ENCODE measurements at regions not wholly inside any gene's neighbourhood (a gene's known extent, or its start where the extent isn't known, plus 50 kb on each side); places are given as distances from the start of the nearest gene placed in this dataset.

GRCh38 chr7:115708013-115708341, 322.6 kb downstream of the TFEC start:
- intact Hi-C loops (cut with DNase I): loop anchor here (10.0 kb wide), 1 partner anchor 843 kb away; no protein-coding TSS in a partner anchor
- Histone ChIP-seq H3K27me3 (no peaks in the 10 kb centered on the region), H3K9ac (ENCODE audit: low read depth in 2 of 2, low read length in 2 of 2) (no peak overlapping the region), H3K9me3 (no peaks in the 10 kb centered on the region), H3K4me1 (no peaks in the 10 kb centered on the region), H3K27ac (no peak overlapping the region), H3K4me3 (no peak overlapping the region), H3K36me3 (no peaks in the 10 kb centered on the region)
- no peak for TF ChIP-seq CTCF (IDR thresholded peaks at IDR 0.05)
- DNase-seq: no peak

GRCh38 chr7:115707258-115708012, 323.1 kb downstream of the TFEC start:
- intact Hi-C loops (cut with DNase I): loop anchor here (10.0 kb wide), 1 partner anchor 843 kb away; no protein-coding TSS in a partner anchor
- Histone ChIP-seq H3K27me3 (no peaks in the 10 kb centered on the region), H3K27ac (no peak overlapping the region), H3K9me3 (no peaks in the 10 kb centered on the region), H3K9ac (ENCODE audit: low read depth in 2 of 2, low read length in 2 of 2) (no peak overlapping the region), H3K4me1 (no peaks in the 10 kb centered on the region), H3K4me3 (no peak overlapping the region), H3K36me3 (no peaks in the 10 kb centered on the region)
- TF ChIP-seq CTCF (IDR thresholded peaks at IDR 0.05): peak; percentile 46
- DNase-seq: peak; percentile 47

GRCh38 chr7:115704884-115705283, 325.7 kb downstream of the TFEC start:
- H3K27ac ChIP-seq: no peak overlapping the region
- no peaks in the 10 kb centered on the region for H3K9me3 ChIP-seq
- no peak for TF ChIP-seq CTCF (IDR thresholded peaks at IDR 0.05)
- intact Hi-C loops (cut with DNase I): loop anchor here (10.0 kb wide), 1 partner anchor 840 kb away; no protein-coding TSS in a partner anchor
- no peak overlapping the region for H3K4me3 ChIP-seq
- H3K36me3 ChIP-seq: no peaks in the 10 kb centered on the region
- DNase-seq: no peak
- no peaks in the 10 kb centered on the region for H3K27me3 ChIP-seq
- H3K9ac ChIP-seq (ENCODE audit: low read depth in 2 of 2, low read length in 2 of 2): no peak overlapping the region
- no peaks in the 10 kb centered on the region for H3K4me1 ChIP-seq

GRCh38 chr7:115701141-115701540, 329.4 kb downstream of the TFEC start:
- no peak for DNase-seq

GRCh38 chr7:115694424-115694823, 336.1 kb downstream of the TFEC start:
- intact Hi-C loops (cut with DNase I): no loop called here
- Histone ChIP-seq H3K9ac (ENCODE audit: low read depth in 2 of 2, low read length in 2 of 2) (no peak overlapping the region), H3K4me3 (no peak overlapping the region), H3K9me3 (no peaks in the 10 kb centered on the region), H3K27ac (no peak overlapping the region), H3K4me1 (no peaks in the 10 kb centered on the region), H3K27me3 (no peaks in the 10 kb centered on the region), H3K36me3 (no peaks in the 10 kb centered on the region)
- no peak for TF ChIP-seq CTCF (IDR thresholded peaks at IDR 0.05)
- no peak for DNase-seq

More at GRCh38 chr7:115701141-115701540, 329.4 kb downstream of the TFEC start:
- no peak for TF ChIP-seq CTCF (IDR thresholded peaks at IDR 0.05)
- Histone ChIP-seq H3K4me3 (no peak overlapping the region), H3K36me3 (no peaks in the 10 kb centered on the region), H3K4me1 (no peaks in the 10 kb centered on the region), H3K9ac (ENCODE audit: low read depth in 2 of 2, low read length in 2 of 2) (no peak overlapping the region), H3K9me3 (no peaks in the 10 kb centered on the region), H3K27ac (no peak overlapping the region), H3K27me3 (no peaks in the 10 kb centered on the region)
- intact Hi-C loops (cut with DNase I): loop anchor here (10.0 kb wide), 1 partner anchor 836 kb away; no protein-coding TSS in a partner anchor

Data from colonic mucosa (tissue), 4 donors.